ENCODE measurements at regions not wholly inside any gene's neighbourhood (a gene's known extent, or its start where the extent isn't known, plus 50 kb on each side); places are given as distances from the start of the nearest gene placed in this dataset.

DNA sequence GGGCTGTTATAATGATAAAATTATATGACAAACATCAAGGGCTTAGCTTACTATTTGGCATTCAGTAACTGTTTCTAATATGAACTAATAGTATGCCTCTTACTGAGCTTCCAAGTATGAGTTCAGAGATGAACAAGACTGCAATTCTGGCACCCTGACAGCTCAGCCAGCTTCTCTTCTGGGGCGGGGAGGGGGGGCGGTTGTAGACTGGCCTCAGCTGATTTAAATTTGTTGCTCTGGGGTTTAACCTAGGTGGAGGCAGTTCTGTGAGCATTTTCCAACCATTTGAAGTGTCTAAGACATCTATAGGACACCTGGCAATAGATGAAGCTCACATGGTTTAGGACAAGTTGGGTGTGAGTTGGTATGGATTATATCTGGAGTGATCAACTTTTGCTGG, 401.9 kb downstream of the QKI start:
- DNase-seq = no peak

- DNase-seq = no peak
Observed at GRCh38 chr6:163815796-163816195, 401.3 kb downstream of the QKI start.

- DNase-seq = no peak
Observed at GRCh38 chr6:163814494-163815364, 400.2 kb downstream of the QKI start.

GRCh38 chr6:163813979-163814493, 399.5 kb downstream of the QKI start:
- no peak for DNase-seq

DNA sequence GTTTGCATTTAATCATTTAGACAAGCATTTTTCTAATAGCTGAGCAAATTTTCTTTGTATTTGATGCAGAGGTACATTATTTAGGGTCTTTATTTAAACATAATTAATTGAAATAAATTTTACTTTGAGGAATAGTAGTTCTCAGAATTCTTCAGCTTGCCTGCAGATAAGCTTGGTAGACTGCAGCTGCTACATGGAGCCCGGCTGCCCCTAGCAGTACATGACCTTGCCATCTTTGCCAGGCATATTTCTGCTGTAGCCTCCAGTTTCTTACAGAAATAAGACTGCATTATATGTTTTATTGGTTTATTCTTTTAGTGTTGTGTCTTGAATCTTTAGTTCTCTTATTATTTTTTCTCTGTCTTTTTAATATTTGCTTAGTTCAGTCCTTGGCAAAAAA, 396.8 kb downstream of the QKI start:
- no peak for DNase-seq

DNA sequence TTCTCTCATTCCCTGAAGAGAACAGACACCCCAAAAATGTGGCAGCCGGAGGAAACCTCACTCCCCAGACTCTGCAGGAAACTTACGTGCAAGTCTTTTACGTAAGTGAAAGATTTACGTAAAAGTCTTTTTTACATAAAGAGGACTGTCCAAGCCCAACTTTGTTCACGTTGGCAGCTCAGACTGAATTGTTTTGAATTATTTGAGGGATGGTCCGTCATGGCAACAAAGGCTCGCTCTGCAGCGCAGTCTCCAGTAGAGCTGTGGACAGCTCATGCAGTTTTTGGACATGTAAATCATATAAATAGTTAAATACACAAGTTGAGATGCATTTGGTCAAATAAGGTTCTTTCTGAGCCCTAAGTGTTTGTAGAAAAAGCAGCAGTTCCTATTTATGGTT, 394.8 kb downstream of the QKI start:
- DNase-seq = no peak

DNA sequence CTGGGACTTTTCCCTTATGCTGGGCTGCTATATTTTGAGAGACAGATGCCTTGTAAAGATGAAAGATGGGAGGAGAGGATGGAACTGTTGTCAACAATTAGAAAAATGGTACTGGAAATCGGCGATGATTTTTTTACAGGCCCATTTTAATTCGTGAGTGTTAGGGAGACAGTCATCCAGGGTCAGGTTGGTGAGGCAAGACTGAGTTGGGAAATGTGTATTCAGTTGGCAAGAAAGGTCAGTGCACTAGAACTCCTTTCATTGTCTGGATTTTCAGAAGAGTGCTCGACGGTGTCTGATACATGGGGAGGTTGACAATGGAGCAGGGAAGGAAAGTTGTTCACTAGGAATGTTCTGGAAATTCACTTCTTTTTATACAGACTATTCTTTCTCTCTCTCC, 394.4 kb downstream of the QKI start:
- DNase-seq = no peak

- no peak for DNase-seq
Observed at GRCh38 chr6:163808231-163808630, 393.7 kb downstream of the QKI start.

- no peak for DNase-seq
Observed at GRCh38 chr6:163806755-163807499, 392.4 kb downstream of the QKI start.

DNA sequence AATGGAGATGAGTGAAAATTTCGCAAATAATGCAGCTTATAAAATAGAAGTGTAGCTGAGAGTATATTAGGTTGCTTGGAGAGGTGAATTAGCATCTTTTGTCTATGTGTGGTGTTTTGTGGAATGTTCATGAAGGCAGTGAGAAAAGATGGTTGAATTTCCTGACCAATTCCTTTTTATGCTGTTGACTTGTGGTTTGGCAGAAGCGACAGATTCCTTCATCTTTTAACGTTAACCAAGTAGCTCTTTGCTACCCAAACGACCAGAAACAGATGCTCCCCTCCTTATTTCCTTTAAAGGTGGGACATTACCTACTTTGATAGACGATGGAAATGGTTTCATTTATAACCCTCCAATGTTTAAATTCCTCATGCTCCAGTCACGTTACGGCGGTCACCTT, 390.5 kb downstream of the QKI start:
- no peak for DNase-seq

GRCh38 chr6:163802267-163802666, 387.7 kb downstream of the QKI start:
- no peak for DNase-seq

- DNase-seq = no peak
Observed at GRCh38 chr6:163797296-163797845, 382.9 kb downstream of the QKI start.

DNA sequence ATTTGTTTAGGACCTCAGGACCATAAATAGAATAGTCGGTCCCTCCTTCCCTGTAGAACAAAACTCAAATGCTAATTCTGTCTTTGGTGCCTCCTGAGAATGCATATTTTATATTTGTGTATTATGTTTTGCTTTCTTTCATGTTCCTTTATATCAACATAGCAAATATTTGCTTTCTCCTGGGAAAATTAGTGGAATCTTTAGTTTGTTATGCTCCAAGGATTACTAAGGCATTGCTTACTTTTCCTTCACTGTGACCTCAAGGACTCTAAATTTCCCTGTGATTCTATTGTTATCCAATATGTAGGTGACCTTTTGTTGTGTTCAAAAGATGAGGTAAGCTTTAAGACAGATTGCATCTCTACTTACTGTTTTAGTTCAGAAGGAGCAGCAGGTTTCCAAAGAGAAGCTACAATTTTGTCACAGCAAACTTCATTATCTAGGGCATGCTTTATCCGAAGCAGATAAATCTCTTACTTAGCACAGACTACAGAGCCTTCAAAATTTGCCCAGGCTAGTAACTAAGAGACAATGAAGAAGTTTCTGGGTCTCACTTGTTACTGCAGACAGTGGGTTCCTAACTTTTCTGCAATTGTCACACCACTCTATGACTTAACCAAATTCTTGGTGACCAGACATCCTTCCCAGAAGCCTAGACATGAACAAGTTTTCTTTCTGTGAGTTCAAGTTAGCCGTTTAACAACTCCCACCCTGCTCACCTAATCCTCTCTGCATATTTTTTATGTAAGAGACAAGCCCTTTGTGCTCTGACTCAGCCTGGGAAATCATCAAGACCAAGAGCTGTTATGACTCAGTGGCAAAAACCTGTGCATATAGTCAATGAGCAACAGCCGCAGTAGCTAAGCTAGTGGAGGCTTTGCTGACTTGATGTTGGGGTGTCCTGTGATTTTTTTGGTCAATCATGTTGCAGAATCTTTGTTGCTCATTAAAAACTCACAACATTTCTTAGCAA, 378.8 kb downstream of the QKI start:
- DNase-seq = no peak

DNA sequence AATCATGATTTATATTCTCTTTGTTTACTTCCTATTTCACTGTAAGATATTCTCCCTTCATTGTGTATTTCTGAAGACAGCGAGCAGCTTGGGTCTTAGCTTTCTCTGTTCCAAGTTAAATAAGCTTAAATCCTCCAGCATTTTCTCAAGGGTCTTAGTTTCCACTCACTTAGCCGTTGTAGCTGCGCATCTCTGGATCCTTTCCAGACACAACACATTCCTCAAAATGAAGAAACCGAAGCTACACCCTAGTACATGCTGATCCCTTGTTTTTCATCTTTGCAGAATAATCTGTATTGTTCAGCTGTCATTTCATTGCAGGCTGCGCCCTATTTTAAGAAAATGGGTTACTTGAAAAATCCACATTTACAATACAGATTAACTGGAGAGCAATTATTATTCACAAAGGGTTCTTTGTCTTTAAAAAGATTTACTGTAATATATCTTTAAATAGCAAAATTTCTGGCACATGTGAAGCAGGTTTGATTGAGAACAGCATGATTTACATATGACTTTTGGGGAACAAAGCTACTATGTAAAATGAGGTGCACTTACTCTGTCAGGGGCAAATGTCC, 375.8 kb downstream of the QKI start:
- DNase-seq = no peak

DNA sequence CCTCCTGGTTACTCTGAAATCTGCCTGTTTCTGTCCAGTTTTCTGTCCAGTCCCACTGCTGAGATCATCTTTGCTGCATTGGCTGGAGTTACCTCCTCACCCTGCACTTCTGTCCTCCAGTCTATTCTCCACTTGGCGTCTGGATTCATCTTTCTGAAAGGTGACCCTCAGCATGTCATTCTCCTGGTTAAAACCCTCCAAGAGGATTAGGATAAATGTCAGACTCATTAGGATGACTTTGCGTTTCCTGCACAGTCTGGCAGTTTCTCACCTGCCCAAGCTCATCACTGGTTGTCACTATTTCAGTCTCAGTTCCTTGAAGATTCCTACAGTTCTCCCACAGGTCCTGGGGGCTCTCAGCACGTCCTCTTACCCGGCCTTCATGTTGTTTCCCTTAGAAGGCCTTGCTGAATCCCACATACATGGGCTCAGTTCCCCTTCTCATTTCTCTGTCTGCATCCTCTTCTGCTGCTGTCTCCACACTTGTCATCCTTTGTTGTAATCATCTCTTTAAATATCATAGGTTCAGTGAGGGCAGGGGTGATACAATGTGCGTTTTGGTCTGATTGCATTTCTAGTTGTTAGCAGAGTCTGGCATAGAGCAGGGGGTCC, 374.8 kb downstream of the QKI start:
- no peak for DNase-seq

- DNase-seq = no peak
Observed at GRCh38 chr6:163786995-163787671, 372.6 kb downstream of the QKI start.

GRCh38 chr6:163782436-163783003, 368.0 kb downstream of the QKI start:
- DNase-seq = peak; percentile 70

- DNase-seq = no peak
Observed at GRCh38 chr6:163780994-163781393, 366.5 kb downstream of the QKI start.

GRCh38 chr6:163779727-163780284, 365.3 kb downstream of the QKI start:
- no peak for DNase-seq

DNA sequence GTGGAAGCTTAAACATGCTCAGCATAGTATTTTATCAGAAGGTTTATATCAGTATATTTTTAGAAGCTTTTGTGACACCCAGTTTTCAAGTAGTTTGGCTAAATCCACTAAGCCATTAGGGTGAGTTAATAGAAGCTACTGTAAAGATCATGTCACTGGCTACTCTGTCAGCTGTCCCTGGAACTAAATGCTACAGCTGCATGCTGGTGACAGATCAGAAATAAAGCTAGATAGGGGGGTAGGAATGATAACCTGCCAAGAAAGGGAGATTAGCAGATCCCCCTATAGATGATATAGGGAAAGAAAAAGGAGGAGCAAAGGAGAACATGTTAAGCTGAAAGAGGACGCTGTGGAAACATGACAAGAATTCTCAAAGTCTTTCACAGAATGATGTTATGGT, 363.2 kb downstream of the QKI start:
- DNase-seq = no peak
